H1 (cell line): ENCODE measurements at regions not wholly inside any gene's neighbourhood (a gene's known extent, or its start where the extent isn't known, plus 50 kb on each side); places are given as distances from the start of the nearest gene placed in this dataset.

Experiments used
- CTCF ChIA-PET: fragments of 300-600 bp; sonication (Branson Sonifier 250); formaldehyde crosslinking; loops from one replicate; lab custom pipeline; 2021; ENCODE audit not compliant: partially characterized antibody; lab: Charles Lee
- POLR2A ChIA-PET: fragments of 300-600 bp; sonication (Branson Sonifier 250); formaldehyde crosslinking; loops from one replicate; lab custom pipeline; 2021; ENCODE audit warnings: inconsistent platforms; ENCODE audit not compliant: partially characterized antibody; lab: Charles Lee
- DNase-seq, 2 experiments: peaks; one replicate each; pipeline versions ENCODE4 v3.0.0 to v3.0.0-alpha.2; 2010 to 2022; ENCODE audit warnings: low spot score in 2 of 2, low read depth in 1 of 2, mixed read lengths in 1 of 2
- FAIRE-seq: peaks from 2 replicates; lab custom pipeline; 2011; peaks lifted over from hg19 to GRCh38; lab: Jason Lieb, UNC
- H2AFZ ChIP-seq: 2 replicates; pipeline ENCODE4 v1.8.1; 2012; ENCODE audit warnings: low read length, inconsistent platforms
- H2AK5ac ChIP-seq: 2 replicates; pipeline ENCODE4 v1.6.1; 2013; ENCODE audit warnings: low read depth, low read length
- H2BK120ac ChIP-seq: replicated peaks from 2 replicates; pipeline ENCODE3; 2013; ENCODE audit warnings: low read depth, low read length, inconsistent platforms
- H2BK12ac ChIP-seq: 2 replicates; pipeline ENCODE4 v1.6.1; 2013; ENCODE audit warnings: low read depth, low read length
- H2BK15ac ChIP-seq: 2 replicates; pipeline ENCODE4 v1.6.1; 2013; ENCODE audit warnings: low read length
- H2BK20ac ChIP-seq: 2 replicates; pipeline ENCODE4 v1.6.1; 2013; ENCODE audit warnings: low read length
- H2BK5ac ChIP-seq: 2 replicates; pipeline ENCODE4 v1.6.1; 2013; ENCODE audit warnings: low read depth, low read length
- H3K14ac ChIP-seq: 2 replicates; pipeline ENCODE4 v1.6.1; 2013; ENCODE audit warnings: inconsistent platforms; ENCODE audit not compliant: insufficient read length
- H3K18ac ChIP-seq: 2 replicates; pipeline ENCODE4 v1.6.1; 2013; ENCODE audit warnings: low read length; ENCODE audit errors: extremely low read depth
- H3K23ac ChIP-seq: 2 replicates; pipeline ENCODE4 v1.6.1; 2013; ENCODE audit warnings: inconsistent platforms; ENCODE audit not compliant: insufficient read length
- H3K23me2 ChIP-seq: 2 replicates; pipeline ENCODE4 v1.6.1; 2013; ENCODE audit warnings: low read depth, low read length
- H3K27ac ChIP-seq: 2 replicates; pipeline ENCODE4 v1.6.1; 2011; ENCODE audit warnings: low read depth, low read length, inconsistent platforms
- H3K27me3 ChIP-seq, 4 experiments: replicated peaks in 1 of 4; 1 replicate in 1 of 4; 2 replicates in 3 of 4; pipeline versions ENCODE4 v1.6.1 to v1.8.1; 2011 to 2013; ENCODE audit warnings: low read length in 3 of 4, mild to moderate bottlenecking in 3 of 4, inconsistent platforms in 2 of 4, mixed read lengths in 2 of 4, moderate library complexity in 1 of 4; ENCODE audit not compliant: control insufficient read depth in 3 of 4, insufficient read depth in 3 of 4; ENCODE audit errors: extremely low read depth in 1 of 4
- H3K36me3 ChIP-seq, 4 experiments: 2 replicates each; pipeline versions ENCODE4 v1.6.1 to v1.8.1; 2011 to 2013; ENCODE audit warnings: mild to moderate bottlenecking in 4 of 4, low read length in 3 of 4, moderate library complexity in 2 of 4, control low read depth in 1 of 4, inconsistent platforms in 1 of 4; ENCODE audit not compliant: insufficient read depth in 4 of 4, control insufficient read depth in 2 of 4
- H3K4ac ChIP-seq: replicated peaks from 2 replicates; pipeline ENCODE3; 2013; ENCODE audit warnings: low read length, low read depth, mixed read lengths, inconsistent platforms; ENCODE audit not compliant: insufficient read length
- H3K4me1 ChIP-seq, 4 experiments: replicated peaks in 1 of 4; 1 replicate in 1 of 4; 2 replicates in 3 of 4; pipeline versions ENCODE4 v1.6.1 to v1.8.1; 2011 to 2013; ENCODE audit warnings: low read length in 3 of 4, inconsistent platforms in 2 of 4, mixed read lengths in 1 of 4; ENCODE audit not compliant: insufficient read depth in 4 of 4, control insufficient read depth in 3 of 4
- H3K4me2 ChIP-seq, 2 experiments: 2 replicates each; pipeline versions ENCODE4 v1.6.1 to v1.8.1; 2011 to 2013; ENCODE audit warnings: low read depth in 2 of 2, low read length in 2 of 2, control low read depth in 1 of 2, inconsistent platforms in 1 of 2, mild to moderate bottlenecking in 1 of 2; ENCODE audit not compliant: insufficient read depth in 1 of 2
- H3K4me3 ChIP-seq, 4 experiments: fragments of 200-600, 300-600 bp in 1 of 4; sonication (generic), shearing (Covaris generic), sonication (Bioruptor Twin) in 1 of 4; 2 replicates each; pipeline versions ENCODE4 v1.5.1 to v1.8.1; 2011 to 2016; ENCODE audit warnings: low read length in 4 of 4, low read depth in 3 of 4, control low read depth in 2 of 4, inconsistent platforms in 2 of 4, mild to moderate bottlenecking in 2 of 4, mixed read lengths in 1 of 4, moderate library complexity in 1 of 4; ENCODE audit not compliant: insufficient read depth in 2 of 4; ENCODE audit errors: extremely low read depth in 1 of 4
- H3K56ac ChIP-seq: replicated peaks from 2 replicates; pipeline ENCODE3; 2013; ENCODE audit warnings: low read depth, mild to moderate bottlenecking, mixed read lengths, low read length, inconsistent platforms; ENCODE audit not compliant: insufficient read length
- H3K79me1 ChIP-seq: 2 replicates; pipeline ENCODE4 v1.6.1; 2013; ENCODE audit warnings: low read depth, low read length, control low read depth
- H3K79me2 ChIP-seq, 2 experiments: 2 replicates each; pipeline versions ENCODE4 v1.6.1 to v1.8.1; 2012 to 2013; ENCODE audit warnings: low read length in 2 of 2, mild to moderate bottlenecking in 2 of 2, inconsistent platforms in 1 of 2; ENCODE audit not compliant: insufficient read depth in 2 of 2, control insufficient read depth in 1 of 2
- H3K9ac ChIP-seq, 4 experiments: replicated peaks in 1 of 4; 1 replicate in 1 of 4; 2 replicates in 3 of 4; pipeline versions ENCODE4 v1.6.1 to v1.8.1; 2011 to 2013; ENCODE audit warnings: low read depth in 3 of 4, low read length in 3 of 4, control low read depth in 2 of 4, mild to moderate bottlenecking in 2 of 4, moderate library complexity in 2 of 4, inconsistent platforms in 1 of 4; ENCODE audit errors: extremely low read depth in 1 of 4
- H3K9me3 ChIP-seq, 2 experiments: 2 replicates each; pipeline versions ENCODE4 v1.6.1 to v1.8.1; 2012 to 2013; ENCODE audit warnings: mild to moderate bottlenecking in 2 of 2, moderate library complexity in 2 of 2, control low read depth in 1 of 2, inconsistent platforms in 1 of 2, low read depth in 1 of 2, low read length in 1 of 2, mixed read lengths in 1 of 2; ENCODE audit not compliant: insufficient read depth in 2 of 2
- H4K20me1 ChIP-seq, 2 experiments: replicated peaks in 1 of 2; 2 replicates each; pipeline versions ENCODE3 to v1.8.1; 2011 to 2013; ENCODE audit warnings: inconsistent platforms in 2 of 2, low read length in 2 of 2, mild to moderate bottlenecking in 1 of 2; ENCODE audit not compliant: insufficient read depth in 2 of 2, control insufficient read depth in 1 of 2
- H4K5ac ChIP-seq: 2 replicates; pipeline ENCODE4 v1.6.1; 2013; ENCODE audit warnings: low read length, low read depth, mixed read lengths, inconsistent platforms; ENCODE audit not compliant: insufficient read length
- H4K8ac ChIP-seq: 2 replicates; pipeline ENCODE4 v1.8.0; 2013; ENCODE audit warnings: mild to moderate bottlenecking, moderate library complexity, low read length, inconsistent platforms; ENCODE audit not compliant: insufficient read depth; ENCODE audit errors: extremely low read depth
- H4K91ac ChIP-seq: replicated peaks from 2 replicates; pipeline ENCODE3; 2013; ENCODE audit warnings: low read length, mixed read lengths, inconsistent platforms; ENCODE audit not compliant: insufficient read length
- BACH1 ChIP-seq: IDR thresholded peaks from 2 replicates; pipeline ENCODE4 v1.6.1; 2012; ENCODE audit warnings: low read length, improper control_type of control experiment
- GTF2F1 ChIP-seq: IDR thresholded peaks from 2 replicates; pipeline ENCODE4 v1.6.1; 2012; ENCODE audit warnings: low read depth, low read length, improper control_type of control experiment, borderline replicate concordance
- RXRA ChIP-seq: IDR thresholded peaks from 2 replicates; pipeline ENCODE4 v1.6.1; 2011; ENCODE audit warnings: low read depth, mild to moderate bottlenecking, low read length, moderate library complexity; ENCODE audit not compliant: insufficient read depth
- WGBS, 2 experiments: shearing (Covaris generic) in 1 of 2; methylation state at CpG; one replicate each; pipeline versions ENCODE4 v1.1.6 to v1.1.7; 2013 to 2015; ENCODE audit warnings: low lambda C conversion rate in 2 of 2, mixed read lengths in 2 of 2, inconsistent platforms in 1 of 2, low coverage in 1 of 2, missing lambda C conversion rate in 1 of 2; ENCODE audit not compliant: insufficient replicate concordance in 2 of 2, insufficient coverage in 1 of 2, insufficient read length in 1 of 2; ENCODE audit errors: extremely low coverage in 1 of 2, missing lambda C conversion rate in 1 of 2; 5-methylcytosine and 5-hydroxymethylcytosine counted together

- H3K79me1 ChIP-seq: no peaks in the 10 kb centered on the region
- H4K20me1 ChIP-seq: no peaks in the 10 kb centered on the region
- H2AFZ ChIP-seq: no peak overlapping the region
- no peak overlapping the region for H2BK12ac ChIP-seq
- H3K14ac ChIP-seq: no peak overlapping the region
- no peak overlapping the region for H2BK5ac ChIP-seq
- H3K4ac ChIP-seq: no peak overlapping the region
- H3K18ac ChIP-seq: no peak overlapping the region
- H3K9me3 ChIP-seq: no peaks in the 10 kb centered on the region
- no peak overlapping the region for H3K9ac ChIP-seq
- no peaks in the 10 kb centered on the region; a peak in 1 of 7 replicates for H3K4me1 ChIP-seq
- no peak overlapping the region for H3K4me2 ChIP-seq
- H3K36me3 ChIP-seq: no peaks in the 10 kb centered on the region; a peak in 1 of 8 replicates
- H4K91ac ChIP-seq: no peak overlapping the region
- no peak overlapping the region for H4K5ac ChIP-seq
- H2BK15ac ChIP-seq: no peak overlapping the region
- H3K23ac ChIP-seq: no peak overlapping the region
- H2BK20ac ChIP-seq: no peak overlapping the region
- TF ChIP-seq BACH1 (no peak), GTF2F1 (no peak), RXRA (no peak)
- CTCF ChIA-PET: interaction anchor here (0.6 to 1.0 kb wide), 2 partner anchors 33 to 185 kb away, joined by 3 to 5 read pairs; no protein-coding TSS in a partner anchor
- no peaks in the 10 kb centered on the region for H3K79me2 ChIP-seq
- H3K4me3 ChIP-seq: no peak overlapping the region
- H3K56ac ChIP-seq: no peak overlapping the region
- H3K27ac ChIP-seq: no peak overlapping the region
- DNase-seq (no peak), FAIRE-seq (no peak)
- POLR2A ChIA-PET: no interaction called here
- WGBS, 2 experiments: 89% methylated on average over 4 of the region's 4 CpGs; no CpG with 5 or more reads in 1 of the 2 experiments
- H2BK120ac ChIP-seq: no peak overlapping the region
- no peaks in the 10 kb centered on the region for H3K27me3 ChIP-seq
- no peak overlapping the region; the same call in 1 of the 2 replicates for H4K8ac ChIP-seq
- no peak overlapping the region for H2AK5ac ChIP-seq
- no peaks in the 10 kb centered on the region for H3K23me2 ChIP-seq
These were observed 450.8 kb downstream of the OCA2 start for GRCh38 chr15:27648359-27648758.
